SK-N-SH treated with all-trans-retinoic acid at 6 μM for 48 hours (cell line): ENCODE measurements at regions not wholly inside any gene's neighbourhood (a gene's known extent, or its start where the extent isn't known, plus 50 kb on each side); places are given as distances from the start of the nearest gene placed in this dataset.

Experiments used
- ATAC-seq: fragments of 200-7000 bp; cut with Tn5 transposase; 3 replicates; pipeline ENCODE4 v1.9.1; 2020; ENCODE audit warnings: mild to moderate bottlenecking, moderate library complexity
- ARNTL ChIP-seq: fragments of 450-650 bp; formaldehyde crosslinking; IDR thresholded peaks from 2 replicates; pipeline ENCODE4 v1.5.0; 2020; ENCODE audit warnings: low read depth, mild to moderate bottlenecking, moderate library complexity, borderline replicate concordance
- BACH2 ChIP-seq: fragments of 250-450 bp; sonication (Bioruptor Pico); IDR thresholded peaks from 2 replicates; pipeline ENCODE4 v1.9.0; 2021; ENCODE audit warnings: mild to moderate bottlenecking, borderline replicate concordance
- CSDC2 ChIP-seq: fragments of 250-450 bp; sonication (Bioruptor Pico); IDR thresholded peaks from 2 replicates; pipeline ENCODE4 v1.5.0; 2020; ENCODE audit warnings: mild to moderate bottlenecking, moderate library complexity
- ESRRG ChIP-seq: fragments of 250-450 bp; sonication (Bioruptor Pico); IDR thresholded peaks from 2 replicates; pipeline ENCODE4 v1.6.1; 2021; ENCODE audit warnings: mild to moderate bottlenecking
- GLIS3 ChIP-seq: fragments of 250-450 bp; sonication (Bioruptor Pico); IDR thresholded peaks from 2 replicates; pipeline ENCODE4 v1.5.0; 2020; ENCODE audit warnings: mild to moderate bottlenecking, moderate library complexity
- ISL1 ChIP-seq: fragments of 250-450 bp; sonication (Bioruptor Pico); IDR thresholded peaks from 2 replicates; pipeline ENCODE4 v2.1.2; 2022; ENCODE audit warnings: mild to moderate bottlenecking, moderate library complexity
- OSR1 ChIP-seq: fragments of 250-450 bp; sonication (Bioruptor Pico); IDR thresholded peaks from 2 replicates; pipeline ENCODE4 v1.8.0; 2022; ENCODE audit warnings: moderate library complexity, mild to moderate bottlenecking, inconsistent platforms
- PPARA ChIP-seq: fragments of 250-450 bp; sonication (Bioruptor Pico); IDR thresholded peaks from 2 replicates; pipeline ENCODE4 v1.5.0; 2020; ENCODE audit warnings: mild to moderate bottlenecking, borderline replicate concordance
- RARB ChIP-seq: fragments of 250-450 bp; sonication (Bioruptor Pico); IDR thresholded peaks from 2 replicates; pipeline ENCODE4 v1.8.0; 2021; ENCODE audit warnings: mild to moderate bottlenecking, moderate library complexity
- SNAI2 ChIP-seq: fragments of 250-450 bp; sonication (Bioruptor Pico); IDR thresholded peaks from 2 replicates; pipeline ENCODE4 v1.5.0; 2020; ENCODE audit warnings: mild to moderate bottlenecking, moderate library complexity
- TCF4 ChIP-seq: fragments of 250-450 bp; sonication (Bioruptor Pico); IDR thresholded peaks from 2 replicates; pipeline ENCODE4 v1.8.0; 2021; ENCODE audit warnings: mild to moderate bottlenecking, moderate library complexity, borderline replicate concordance
- TOX ChIP-seq: fragments of 250-450 bp; sonication (Bioruptor Pico); IDR thresholded peaks from 2 replicates; pipeline ENCODE4 v1.8.0; 2021; ENCODE audit warnings: mild to moderate bottlenecking, moderate library complexity, borderline replicate concordance
- ZC3H10 ChIP-seq: fragments of 250-450 bp; sonication (Bioruptor Pico); IDR thresholded peaks from 2 replicates; pipeline ENCODE4 v1.5.1; 2021; ENCODE audit warnings: mild to moderate bottlenecking, moderate library complexity
- ZFP30 ChIP-seq: fragments of 450-650 bp; formaldehyde crosslinking; IDR thresholded peaks from 2 replicates; pipeline ENCODE4 v1.5.0; 2022; ENCODE audit warnings: mild to moderate bottlenecking, moderate library complexity
- ZNF565 ChIP-seq: fragments of 450-650 bp; formaldehyde crosslinking; conservative IDR thresholded peaks from 2 replicates; pipeline ENCODE4 v1.5.0; 2020; ENCODE audit warnings: low read depth, mild to moderate bottlenecking, moderate library complexity
- ZNF70 ChIP-seq: fragments of 450-650 bp; formaldehyde crosslinking; IDR thresholded peaks from 2 replicates; pipeline ENCODE4 v1.5.0; 2020; ENCODE audit warnings: mild to moderate bottlenecking, moderate library complexity
- ZNF8 ChIP-seq: fragments of 450-650 bp; formaldehyde crosslinking; IDR thresholded peaks from 2 replicates; pipeline ENCODE4 v1.5.0; 2020; ENCODE audit warnings: mild to moderate bottlenecking, moderate library complexity
- TF ChIP-seq, protein P1 (sequence below): fragments of 250-450 bp; sonication (Bioruptor Pico); IDR thresholded peaks from 2 replicates; pipeline ENCODE4 v1.5.1; 2020; ENCODE audit warnings: low read depth, mild to moderate bottlenecking, moderate library complexity
- TF ChIP-seq, protein P2 (sequence below): fragments of 250-450 bp; sonication (Bioruptor Pico); IDR thresholded peaks from 2 replicates; pipeline ENCODE4 v1.5.0; 2020; ENCODE audit warnings: mild to moderate bottlenecking, moderate library complexity
- TF ChIP-seq, protein P3 (sequence below): fragments of 250-450 bp; sonication (Bioruptor Pico); IDR thresholded peaks from 2 replicates; pipeline ENCODE4 v1.8.0; 2020; ENCODE audit warnings: mild to moderate bottlenecking, moderate library complexity, borderline replicate concordance
- TF ChIP-seq, protein P4 (sequence below): fragments of 250-450 bp; sonication (Bioruptor Pico); IDR thresholded peaks from 2 replicates; pipeline ENCODE4 v1.8.0; 2021; ENCODE audit warnings: low read depth, mild to moderate bottlenecking, moderate library complexity, borderline replicate concordance
- TF ChIP-seq, protein P5 (sequence below): fragments of 250-450 bp; sonication (Bioruptor Pico); IDR thresholded peaks from 2 replicates; pipeline ENCODE4 v1.5.1; 2021; ENCODE audit warnings: mild to moderate bottlenecking, moderate library complexity

DNA sequence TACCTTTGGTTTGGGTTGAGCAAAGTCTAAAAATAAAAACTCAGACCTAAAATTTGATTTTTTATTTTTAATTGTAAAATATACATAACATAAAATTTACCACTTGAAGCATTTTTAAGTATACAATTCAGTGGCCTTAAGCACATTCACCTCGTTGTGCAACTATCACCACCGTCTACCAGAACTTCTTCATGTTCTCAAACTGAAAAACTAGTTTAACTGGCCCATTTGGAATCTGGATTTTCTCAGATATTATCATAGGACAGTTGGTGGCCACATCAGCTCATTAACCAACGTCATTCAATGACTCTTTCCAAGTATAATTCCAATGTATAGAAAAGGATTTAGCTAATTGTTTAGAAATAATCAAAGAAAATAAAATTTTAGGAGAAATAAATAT, 319.3 kb downstream of the TLE1 start (continued):
- TF ChIP-seq, protein P1, sequence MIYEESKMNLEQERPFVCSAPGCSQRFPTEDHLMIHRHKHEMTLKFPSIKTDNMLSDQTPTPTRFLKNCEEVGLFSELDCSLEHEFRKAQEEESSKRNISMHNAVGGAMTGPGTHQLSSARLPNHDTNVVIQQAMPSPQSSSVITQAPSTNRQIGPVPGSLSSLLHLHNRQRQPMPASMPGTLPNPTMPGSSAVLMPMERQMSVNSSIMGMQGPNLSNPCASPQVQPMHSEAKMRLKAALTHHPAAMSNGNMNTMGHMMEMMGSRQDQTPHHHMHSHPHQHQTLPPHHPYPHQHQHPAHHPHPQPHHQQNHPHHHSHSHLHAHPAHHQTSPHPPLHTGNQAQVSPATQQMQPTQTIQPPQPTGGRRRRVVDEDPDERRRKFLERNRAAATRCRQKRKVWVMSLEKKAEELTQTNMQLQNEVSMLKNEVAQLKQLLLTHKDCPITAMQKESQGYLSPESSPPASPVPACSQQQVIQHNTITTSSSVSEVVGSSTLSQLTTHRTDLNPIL = no peak
- TF ChIP-seq ZNF565 (CRISPR knock-in tag) = no peak
- no peak for TF ChIP-seq ISL1
- TF ChIP-seq, protein P2, sequence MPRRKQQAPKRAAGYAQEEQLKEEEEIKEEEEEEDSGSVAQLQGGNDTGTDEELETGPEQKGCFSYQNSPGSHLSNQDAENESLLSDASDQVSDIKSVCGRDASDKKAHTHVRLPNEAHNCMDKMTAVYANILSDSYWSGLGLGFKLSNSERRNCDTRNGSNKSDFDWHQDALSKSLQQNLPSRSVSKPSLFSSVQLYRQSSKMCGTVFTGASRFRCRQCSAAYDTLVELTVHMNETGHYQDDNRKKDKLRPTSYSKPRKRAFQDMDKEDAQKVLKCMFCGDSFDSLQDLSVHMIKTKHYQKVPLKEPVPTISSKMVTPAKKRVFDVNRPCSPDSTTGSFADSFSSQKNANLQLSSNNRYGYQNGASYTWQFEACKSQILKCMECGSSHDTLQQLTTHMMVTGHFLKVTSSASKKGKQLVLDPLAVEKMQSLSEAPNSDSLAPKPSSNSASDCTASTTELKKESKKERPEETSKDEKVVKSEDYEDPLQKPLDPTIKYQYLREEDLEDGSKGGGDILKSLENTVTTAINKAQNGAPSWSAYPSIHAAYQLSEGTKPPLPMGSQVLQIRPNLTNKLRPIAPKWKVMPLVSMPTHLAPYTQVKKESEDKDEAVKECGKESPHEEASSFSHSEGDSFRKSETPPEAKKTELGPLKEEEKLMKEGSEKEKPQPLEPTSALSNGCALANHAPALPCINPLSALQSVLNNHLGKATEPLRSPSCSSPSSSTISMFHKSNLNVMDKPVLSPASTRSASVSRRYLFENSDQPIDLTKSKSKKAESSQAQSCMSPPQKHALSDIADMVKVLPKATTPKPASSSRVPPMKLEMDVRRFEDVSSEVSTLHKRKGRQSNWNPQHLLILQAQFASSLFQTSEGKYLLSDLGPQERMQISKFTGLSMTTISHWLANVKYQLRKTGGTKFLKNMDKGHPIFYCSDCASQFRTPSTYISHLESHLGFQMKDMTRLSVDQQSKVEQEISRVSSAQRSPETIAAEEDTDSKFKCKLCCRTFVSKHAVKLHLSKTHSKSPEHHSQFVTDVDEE = no peak
- no peak for TF ChIP-seq OSR1

DNA sequence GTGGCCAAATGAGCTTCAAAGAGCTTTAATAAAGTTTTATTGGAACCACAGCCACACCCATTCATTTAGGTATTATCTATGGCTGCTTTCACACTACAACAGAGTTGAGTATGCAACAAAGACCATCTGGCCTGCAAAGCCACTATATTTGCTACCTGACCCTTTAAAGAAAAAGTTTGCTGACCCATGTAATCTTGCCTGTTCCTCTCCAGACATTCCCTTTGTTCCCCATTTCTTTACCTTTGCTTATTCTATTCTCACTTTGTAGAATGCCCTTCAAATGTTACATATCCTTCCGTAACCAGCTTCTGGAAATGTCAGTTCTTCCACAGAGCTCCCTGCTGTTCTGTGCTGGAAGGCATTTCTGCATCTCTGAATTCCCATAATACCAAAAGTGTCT, 320.2 kb downstream of the TLE1 start:
- no peak for ATAC-seq

DNA sequence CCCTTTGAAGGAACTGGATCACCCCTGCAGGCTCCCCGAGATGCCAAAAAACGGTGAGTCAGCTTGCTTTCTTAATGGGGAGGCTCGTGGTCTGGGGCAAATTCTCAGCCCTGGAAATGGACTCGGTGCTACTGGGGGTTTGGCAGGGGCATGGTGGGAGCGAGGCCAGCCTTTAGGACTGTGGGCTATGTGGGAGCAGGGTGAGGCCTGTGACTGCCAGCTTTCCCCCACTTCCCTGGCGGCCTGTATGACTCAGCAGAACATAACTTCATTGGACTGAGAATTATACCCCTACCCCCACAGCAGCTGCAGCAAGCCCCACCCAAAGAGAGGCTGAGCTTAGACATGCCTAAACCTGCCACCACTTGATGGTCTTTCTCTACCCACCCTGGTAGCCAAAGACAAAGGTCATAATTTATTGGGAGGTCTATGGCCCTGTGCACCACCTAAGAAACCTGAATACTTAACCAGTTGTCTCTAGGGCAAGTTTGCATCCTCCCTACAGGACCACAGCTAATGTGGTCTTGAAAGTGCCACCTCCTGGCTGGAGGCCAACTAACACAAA, 325.3 kb downstream of the TLE1 start:
- no peak for ATAC-seq
- TF ChIP-seq ZC3H10 (CRISPR knock-in tag) = no peak
- TF ChIP-seq, protein P1 = no peak
- TF ChIP-seq ESRRG (CRISPR knock-in tag) = no peak
- no peak for TF ChIP-seq SNAI2 (CRISPR knock-in tag)
- TF ChIP-seq, protein P3, sequence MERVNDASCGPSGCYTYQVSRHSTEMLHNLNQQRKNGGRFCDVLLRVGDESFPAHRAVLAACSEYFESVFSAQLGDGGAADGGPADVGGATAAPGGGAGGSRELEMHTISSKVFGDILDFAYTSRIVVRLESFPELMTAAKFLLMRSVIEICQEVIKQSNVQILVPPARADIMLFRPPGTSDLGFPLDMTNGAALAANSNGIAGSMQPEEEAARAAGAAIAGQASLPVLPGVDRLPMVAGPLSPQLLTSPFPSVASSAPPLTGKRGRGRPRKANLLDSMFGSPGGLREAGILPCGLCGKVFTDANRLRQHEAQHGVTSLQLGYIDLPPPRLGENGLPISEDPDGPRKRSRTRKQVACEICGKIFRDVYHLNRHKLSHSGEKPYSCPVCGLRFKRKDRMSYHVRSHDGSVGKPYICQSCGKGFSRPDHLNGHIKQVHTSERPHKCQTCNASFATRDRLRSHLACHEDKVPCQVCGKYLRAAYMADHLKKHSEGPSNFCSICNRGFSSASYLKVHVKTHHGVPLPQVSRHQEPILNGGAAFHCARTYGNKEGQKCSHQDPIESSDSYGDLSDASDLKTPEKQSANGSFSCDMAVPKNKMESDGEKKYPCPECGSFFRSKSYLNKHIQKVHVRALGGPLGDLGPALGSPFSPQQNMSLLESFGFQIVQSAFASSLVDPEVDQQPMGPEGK = no peak
- TF ChIP-seq ZNF70 (CRISPR knock-in tag) = no peak

More for the DNA sequence above, 320.2 kb downstream of the TLE1 start:
- TF ChIP-seq TCF4 (CRISPR knock-in tag) = no peak
- TF ChIP-seq TOX (CRISPR knock-in tag) = no peak
- no peak for TF ChIP-seq BACH2 (CRISPR knock-in tag)
- no peak for TF ChIP-seq ZNF8 (CRISPR knock-in tag)
- TF ChIP-seq, protein P2 = no peak
- TF ChIP-seq PPARA = no peak
- no peak for TF ChIP-seq ESRRG (CRISPR knock-in tag)
- TF ChIP-seq CSDC2 (CRISPR knock-in tag) = no peak
- no peak for TF ChIP-seq ZFP30 (CRISPR knock-in tag)
- TF ChIP-seq, protein P4, sequence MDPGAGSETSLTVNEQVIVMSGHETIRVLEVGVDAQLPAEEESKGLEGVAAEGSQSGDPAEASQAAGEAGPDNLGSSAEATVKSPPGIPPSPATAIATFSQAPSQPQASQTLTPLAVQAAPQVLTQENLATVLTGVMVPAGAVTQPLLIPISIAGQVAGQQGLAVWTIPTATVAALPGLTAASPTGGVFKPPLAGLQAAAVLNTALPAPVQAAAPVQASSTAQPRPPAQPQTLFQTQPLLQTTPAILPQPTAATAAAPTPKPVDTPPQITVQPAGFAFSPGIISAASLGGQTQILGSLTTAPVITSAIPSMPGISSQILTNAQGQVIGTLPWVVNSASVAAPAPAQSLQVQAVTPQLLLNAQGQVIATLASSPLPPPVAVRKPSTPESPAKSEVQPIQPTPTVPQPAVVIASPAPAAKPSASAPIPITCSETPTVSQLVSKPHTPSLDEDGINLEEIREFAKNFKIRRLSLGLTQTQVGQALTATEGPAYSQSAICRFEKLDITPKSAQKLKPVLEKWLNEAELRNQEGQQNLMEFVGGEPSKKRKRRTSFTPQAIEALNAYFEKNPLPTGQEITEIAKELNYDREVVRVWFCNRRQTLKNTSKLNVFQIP (CRISPR knock-in tag) = no peak
- no peak for TF ChIP-seq GLIS3 (CRISPR knock-in tag)
- no peak for TF ChIP-seq RARB (CRISPR knock-in tag)
- TF ChIP-seq ZNF70 (CRISPR knock-in tag) = no peak
- TF ChIP-seq, protein P1 = no peak
- TF ChIP-seq ZC3H10 (CRISPR knock-in tag) = no peak
- TF ChIP-seq OSR1 = no peak
- no peak for TF ChIP-seq ISL1
- TF ChIP-seq, protein P5, sequence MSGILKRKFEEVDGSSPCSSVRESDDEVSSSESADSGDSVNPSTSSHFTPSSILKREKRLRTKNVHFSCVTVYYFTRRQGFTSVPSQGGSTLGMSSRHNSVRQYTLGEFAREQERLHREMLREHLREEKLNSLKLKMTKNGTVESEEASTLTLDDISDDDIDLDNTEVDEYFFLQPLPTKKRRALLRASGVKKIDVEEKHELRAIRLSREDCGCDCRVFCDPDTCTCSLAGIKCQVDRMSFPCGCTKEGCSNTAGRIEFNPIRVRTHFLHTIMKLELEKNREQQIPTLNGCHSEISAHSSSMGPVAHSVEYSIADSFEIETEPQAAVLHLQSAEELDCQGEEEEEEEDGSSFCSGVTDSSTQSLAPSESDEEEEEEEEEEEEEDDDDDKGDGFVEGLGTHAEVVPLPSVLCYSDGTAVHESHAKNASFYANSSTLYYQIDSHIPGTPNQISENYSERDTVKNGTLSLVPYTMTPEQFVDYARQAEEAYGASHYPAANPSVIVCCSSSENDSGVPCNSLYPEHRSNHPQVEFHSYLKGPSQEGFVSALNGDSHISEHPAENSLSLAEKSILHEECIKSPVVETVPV (CRISPR knock-in tag) = no peak
- TF ChIP-seq ARNTL (CRISPR knock-in tag) = no peak
